Adrenal gland (tissue), 9 donors: ENCODE measurements at regions not wholly inside any gene's neighbourhood (a gene's known extent, or its start where the extent isn't known, plus 50 kb on each side); places are given as distances from the start of the nearest gene placed in this dataset.
"Not testable (repeated sequence)": the region's sequence is repeated elsewhere in the genome, so short reads cannot be mapped to it uniquely, and the experiment has no call there.

Experiments
- DNase-seq, 7 donors: peaks; one replicate each; pipeline ENCODE4 v3.0.0-alpha.2; 2019 to 2020
- H3K27ac ChIP-seq, 5 donors: fragments of 200-600 bp; sonication (generic) in 4 of 5; 1 replicate in 3 of 5; 2 replicates in 2 of 5; pipeline versions ENCODE4 v1.5.1 to v1.8.0; 2016 to 2020; ENCODE audit warnings: mild to moderate bottlenecking in 1 of 5
- H3K27me3 ChIP-seq: fragments of 200-600 bp; 2 replicates; pipeline ENCODE4 v1.8.0; 2021
- H3K36me3 ChIP-seq, 2 donors: fragments of 200-600 bp; replicated peaks in 1 of 2; 1 replicate in 1 of 2; 2 replicates in 1 of 2; pipeline versions ENCODE4 v1.5.1 to v1.8.0; 2018 to 2022
- H3K4me1 ChIP-seq, 2 donors: fragments of 200-600 bp; replicated peaks in 1 of 2; 1 replicate in 1 of 2; 2 replicates in 1 of 2; pipeline versions ENCODE4 v1.5.1 to v1.8.0; 2018 to 2021
- H3K4me3 ChIP-seq, 4 donors: fragments of 200-600 bp; sonication (generic) in 3 of 4; one replicate each; pipeline ENCODE4 v1.5.1; 2016 to 2018
- H3K9me3 ChIP-seq, 3 donors: fragments of 200-600 bp; sonication (generic) in 1 of 3; replicated peaks in 1 of 3; 1 replicate in 2 of 3; 2 replicates in 1 of 3; pipeline versions ENCODE4 v1.5.1 to v1.8.0; 2016 to 2021
- CTCF ChIP-seq, 6 experiments: fragments of 450-650 bp in 4 of 6; fragments of 200-600 bp in 2 of 6; sonication (generic) in 1 of 6; IDR thresholded peaks; 1 replicate in 5 of 6; 2 replicates in 1 of 6; pipeline versions ENCODE4 v1.5.1 to v1.8.0; 2016 to 2021; ENCODE audit warnings: antibody characterized with exemption in 6 of 6, mild to moderate bottlenecking in 2 of 6, moderate library complexity in 1 of 6
- POLR2A ChIP-seq, 2 donors: fragments of 450-650 bp; IDR thresholded peaks; one replicate each; pipeline ENCODE4 v1.6.1; 2017; ENCODE audit warnings: antibody characterized with exemption in 2 of 2, mild to moderate bottlenecking in 2 of 2, moderate library complexity in 1 of 2
- WGBS, 4 donors: extraction: QIAGEN DNeasy Blood & Tissue Kit in 2 of 4; methylation state at CpG; one replicate each; pipeline versions ENCODE4 v1.1.5 to v1.1.7; 2013 to 2017; 5-methylcytosine and 5-hydroxymethylcytosine counted together
- intact Hi-C, 2 donors: fragments of 100-400 bp; cut with DNase I; formaldehyde crosslinking; loops; one replicate each; pipeline versions ENCODE4 v1.14.1 to v1.15.0; 2022 to 2023
- donor health status: healthy with polysubstance abuse.
- donor health status: Bipolar disorder and iron deficiency.
- donor health status: DM: yes; HTN: yes; CAD: no.
- donor health status: DM: no; HTN: no; CAD: no.
- donor health status: DM: no; HTN: no; CAD: no.

DNA sequence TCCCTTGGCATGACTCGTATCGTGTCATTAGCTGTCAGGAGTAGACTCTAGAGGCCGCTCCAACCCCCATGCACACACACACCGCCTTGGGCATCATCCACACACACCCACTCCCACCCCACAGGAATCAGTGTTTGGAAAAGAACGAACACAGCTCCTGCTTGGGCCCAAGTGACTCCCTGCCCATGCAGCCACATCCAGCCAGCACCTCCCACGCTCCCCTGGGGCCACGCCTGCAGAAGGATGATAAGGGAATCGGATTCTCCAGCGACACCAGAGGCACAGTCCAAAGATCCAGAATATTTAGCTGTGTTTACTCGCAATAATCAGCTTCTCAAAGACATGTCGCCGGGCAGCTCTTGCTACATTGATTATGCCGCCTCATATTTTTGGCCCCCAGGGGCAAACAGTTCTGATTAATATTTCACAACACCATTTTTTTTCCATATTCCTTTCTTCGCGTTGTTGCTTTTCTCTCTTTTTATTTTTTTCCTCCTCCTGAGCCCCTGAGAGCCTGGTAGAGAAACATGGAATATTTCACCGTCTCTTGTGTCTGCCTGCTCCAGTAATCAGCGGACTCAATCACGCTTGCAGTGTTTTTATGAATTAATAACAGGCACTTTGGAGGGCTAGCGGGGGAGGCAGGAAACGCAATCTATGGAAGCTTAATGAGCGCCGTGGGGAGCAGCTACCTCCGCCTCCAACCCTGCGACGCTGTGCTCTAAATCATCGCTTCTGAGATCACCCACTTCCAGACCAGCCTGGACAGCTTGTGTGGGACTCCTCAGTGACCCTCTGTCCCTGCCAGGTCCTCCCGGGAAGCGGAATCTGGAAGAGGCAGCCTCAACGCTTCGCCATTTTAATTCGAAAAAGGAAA, 221.4 kb downstream of the TLE3 start:
- no peaks in the 10 kb centered on the region for H3K27me3 ChIP-seq
- intact Hi-C loops = no loop called here
- 64 to 75% (median 71%) methylated on average over 28 to 31 of the region's 31 CpGs for whole genome bisulfite sequencing, 4 donors

GRCh38 chr15:69879963-69880362, 217.8 kb downstream of the TLE3 start:
- intact Hi-C loops, H3K36me3 ChIP-seq, H3K4me1 ChIP-seq, H3K4me3 ChIP-seq, H3K27me3 ChIP-seq, H3K9me3 ChIP-seq, H3K27ac ChIP-seq, DNase-seq: not testable (repeated sequence)
- 80 to 100% (median 92%) methylated on average over 1 of the region's 1 CpG for WGBS, 4 donors

More for the DNA sequence above, 221.4 kb downstream of the TLE3 start:
- Histone ChIP-seq H3K27ac (no peak overlapping the region), H3K9me3 (no peaks in the 10 kb centered on the region), H3K36me3 (no peaks in the 10 kb centered on the region), H3K4me1 (no peaks in the 10 kb centered on the region), H3K4me3 (no peak overlapping the region)
- TF ChIP-seq CTCF (IDR thresholded peaks at IDR 0.05) (no peak), POLR2A (IDR thresholded peaks at IDR 0.05) (no peak)
- no peak for DNase-seq

DNA sequence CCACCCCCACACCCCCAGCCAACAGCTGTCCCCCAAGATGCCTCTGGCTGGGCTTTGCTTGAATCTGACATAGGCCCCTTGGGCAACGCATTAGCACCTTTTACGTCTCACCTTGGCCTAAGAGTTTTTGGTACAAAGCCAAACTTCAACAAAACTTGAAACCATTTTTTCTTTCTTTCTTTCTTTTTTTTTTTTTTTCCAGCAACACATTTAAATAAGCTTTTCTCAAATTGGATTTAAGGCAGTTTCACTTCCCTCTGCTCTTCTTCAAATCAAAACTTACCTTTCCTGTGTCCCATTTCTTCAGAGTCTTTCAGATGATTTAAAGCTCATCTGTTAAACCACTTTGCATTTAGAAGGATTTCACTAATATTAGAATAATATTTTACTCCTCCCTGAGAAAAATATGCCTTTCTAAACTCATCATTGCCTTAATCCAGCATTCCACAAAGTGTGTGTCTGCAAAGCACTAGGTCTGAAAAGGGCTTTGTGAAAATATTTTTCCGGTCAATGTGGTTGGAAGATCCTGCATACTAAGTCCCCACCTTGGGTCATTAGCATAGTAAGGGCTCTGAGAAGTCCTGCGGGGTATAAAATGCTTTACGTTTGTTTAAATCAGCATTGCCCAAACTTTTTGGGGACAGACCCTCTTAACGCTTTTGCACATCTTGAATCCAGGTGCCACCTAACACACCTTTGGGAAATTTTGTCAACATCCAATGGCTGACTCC, 217.0 kb downstream of the TLE3 start:
- H3K9me3 ChIP-seq = no peaks in the 10 kb centered on the region
- no peaks in the 10 kb centered on the region for H3K27me3 ChIP-seq
- H3K4me3 ChIP-seq = no peak overlapping the region
- intact Hi-C loops = no loop called here
- WGBS, 4 donors = 73 to 87% (median 84%) methylated on average over 6 of the region's 6 CpGs
- no peak for DNase-seq
- TF ChIP-seq POLR2A (IDR thresholded peaks at IDR 0.05) = no peak
- no peak for TF ChIP-seq CTCF (IDR thresholded peaks at IDR 0.05)
- no peak overlapping the region for H3K27ac ChIP-seq
- no peaks in the 10 kb centered on the region for H3K4me1 ChIP-seq
- H3K36me3 ChIP-seq = no peaks in the 10 kb centered on the region

GRCh38 chr15:69881302-69881670, 216.4 kb downstream of the TLE3 start:
- WGBS, 4 donors = 61 to 77% (median 69%) methylated on average over 4 of the region's 4 CpGs
- Histone ChIP-seq H3K27me3 (no peaks in the 10 kb centered on the region), H3K4me3 (no peak overlapping the region), H3K36me3 (no peaks in the 10 kb centered on the region), H3K27ac (no peak overlapping the region), H3K4me1 (no peaks in the 10 kb centered on the region), H3K9me3 (no peaks in the 10 kb centered on the region)
- DNase-seq = no peak
- intact Hi-C loops = no loop called here
- no peak for TF ChIP-seq POLR2A (IDR thresholded peaks at IDR 0.05)
- no peak for TF ChIP-seq CTCF (IDR thresholded peaks at IDR 0.05)
